ENCODE measurements at regions not wholly inside any gene's neighbourhood (a gene's known extent, or its start where the extent isn't known, plus 50 kb on each side); places are given as distances from the start of the nearest gene placed in this dataset.

GRCh38 chr5:118698774-118699173 is 289.6 kb downstream of the DTWD2 start:
- Histone ChIP-seq H3K27ac (ENCODE audit: low read length) (no peak overlapping the region), H3K9ac (ENCODE audit: low read length) (no peak overlapping the region), H4K20me1 (ENCODE audit: insufficient read depth, low read length) (no peaks in the 10 kb centered on the region), H3K79me2 (ENCODE audit: low read length) (no peaks in the 10 kb centered on the region), H3K4me2 (ENCODE audit: low read depth, low read length) (no peak overlapping the region), H3K4me3 (ENCODE audit: low read length) (no peak overlapping the region), H3K36me3 (replicated peaks; ENCODE audit: insufficient read depth, low read length) (no peaks in the 10 kb centered on the region), H3K9me2 (replicated peaks; ENCODE audit: insufficient read depth, low read length) (no peaks in the 10 kb centered on the region), H2AFZ (ENCODE audit: low read length) (no peak overlapping the region), H3F3A (ENCODE audit: insufficient read depth, low read length) (no peaks in the 10 kb centered on the region), H3K9me3 (replicated peaks; ENCODE audit: insufficient read depth, low read length) (no peaks in the 10 kb centered on the region), H3K4me1 (ENCODE audit: low read length) (no peaks in the 10 kb centered on the region), H3K27me3 (replicated peaks; ENCODE audit: insufficient read depth, low read length) (no peaks in the 10 kb centered on the region)
- TF ChIP-seq EZH2 (optimal IDR thresholded peaks at IDR 0.05; ENCODE audit: low read depth, low read length): no peak
- no peak for TF ChIP-seq EZH2phosphoT487 (IDR thresholded peaks at IDR 0.05; ENCODE audit: low read length)
- no peak for TF ChIP-seq CTCF (IDR thresholded peaks at IDR 0.05; ENCODE audit: low read length)
- no peak for DNase-seq

GRCh38 chr5:118696076-118696475 is 292.3 kb downstream of the DTWD2 start:
- Histone ChIP-seq H3K9me2 (replicated peaks; ENCODE audit: insufficient read depth, low read length) (no peaks in the 10 kb centered on the region), H3K27ac (ENCODE audit: low read length) (no peak overlapping the region), H3K4me1 (ENCODE audit: low read length) (no peaks in the 10 kb centered on the region), H2AFZ (ENCODE audit: low read length) (no peak overlapping the region), H3K4me3 (ENCODE audit: low read length) (no peak overlapping the region), H3K27me3 (replicated peaks; ENCODE audit: insufficient read depth, low read length) (no peaks in the 10 kb centered on the region), H3K79me2 (ENCODE audit: low read length) (no peaks in the 10 kb centered on the region), H3F3A (ENCODE audit: insufficient read depth, low read length) (no peaks in the 10 kb centered on the region), H4K20me1 (ENCODE audit: insufficient read depth, low read length) (no peaks in the 10 kb centered on the region), H3K9me3 (replicated peaks; ENCODE audit: insufficient read depth, low read length) (no peaks in the 10 kb centered on the region), H3K4me2 (ENCODE audit: low read depth, low read length) (no peak overlapping the region), H3K36me3 (replicated peaks; ENCODE audit: insufficient read depth, low read length) (no peaks in the 10 kb centered on the region), H3K9ac (ENCODE audit: low read length) (no peak overlapping the region)
- TF ChIP-seq EZH2 (optimal IDR thresholded peaks at IDR 0.05; ENCODE audit: low read depth, low read length) (no peak), EZH2phosphoT487 (IDR thresholded peaks at IDR 0.05; ENCODE audit: low read length) (no peak), CTCF (IDR thresholded peaks at IDR 0.05; ENCODE audit: low read length) (no peak)
- no peak for DNase-seq

GRCh38 chr5:118692811-118693342 is 295.5 kb downstream of the DTWD2 start:
- H3K27me3 ChIP-seq (replicated peaks; ENCODE audit: insufficient read depth, low read length): no peaks in the 10 kb centered on the region
- no peak for DNase-seq
- H4K20me1 ChIP-seq (ENCODE audit: insufficient read depth, low read length): no peaks in the 10 kb centered on the region
- no peak overlapping the region for H3K4me3 ChIP-seq (ENCODE audit: low read length)
- no peak overlapping the region for H3K27ac ChIP-seq (ENCODE audit: low read length)
- H3K9ac ChIP-seq (ENCODE audit: low read length): no peak overlapping the region
- no peaks in the 10 kb centered on the region for H3K9me2 ChIP-seq (replicated peaks; ENCODE audit: insufficient read depth, low read length)
- H2AFZ ChIP-seq (ENCODE audit: low read length): no peak overlapping the region
- no peaks in the 10 kb centered on the region for H3K9me3 ChIP-seq (replicated peaks; ENCODE audit: insufficient read depth, low read length)
- no peaks in the 10 kb centered on the region for H3F3A ChIP-seq (ENCODE audit: insufficient read depth, low read length)
- H3K79me2 ChIP-seq (ENCODE audit: low read length): no peaks in the 10 kb centered on the region
- TF ChIP-seq EZH2phosphoT487 (IDR thresholded peaks at IDR 0.05; ENCODE audit: low read length) (no peak), CTCF (IDR thresholded peaks at IDR 0.05; ENCODE audit: low read length) (no peak), EZH2 (optimal IDR thresholded peaks at IDR 0.05; ENCODE audit: low read depth, low read length) (no peak)
- H3K4me1 ChIP-seq (ENCODE audit: low read length): no peaks in the 10 kb centered on the region
- H3K36me3 ChIP-seq (replicated peaks; ENCODE audit: insufficient read depth, low read length): no peaks in the 10 kb centered on the region
- no peak overlapping the region for H3K4me2 ChIP-seq (ENCODE audit: low read depth, low read length)
